ENCODE measurements at regions not wholly inside any gene's neighbourhood (a gene's known extent, or its start where the extent isn't known, plus 50 kb on each side); places are given as distances from the start of the nearest gene placed in this dataset.
"Not testable (repeated sequence)": the region's sequence is repeated elsewhere in the genome, so short reads cannot be mapped to it uniquely, and the experiment has no call there.

GRCh38 chr6:141131616-141132015 lies 1001.1 kb upstream of the GJE1 start:
- DNase-seq, result no peak

DNA sequence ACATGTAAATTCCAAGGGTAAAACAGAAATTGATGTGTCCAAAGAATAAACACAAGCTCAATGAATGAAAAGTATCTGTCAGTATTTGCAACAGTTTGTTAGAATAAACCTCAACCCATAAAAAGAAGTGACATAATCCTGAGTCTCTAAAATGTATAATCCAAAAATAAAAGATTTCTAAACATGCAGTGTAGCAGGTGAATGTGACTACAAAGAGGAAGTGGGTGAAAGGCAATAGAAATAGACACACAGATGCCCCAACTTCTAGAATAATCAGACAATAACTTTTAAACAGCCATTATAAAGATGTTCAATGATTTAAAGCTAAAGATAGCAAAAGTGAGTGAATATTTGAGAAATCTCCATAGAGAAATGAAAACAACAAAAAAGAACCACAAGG lies 1009.2 kb upstream of the GJE1 start:
- DNase-seq, result no peak

- DNase-seq, result no peak
Measured at GRCh38 chr6:141123049-141123448, 1009.7 kb upstream of the GJE1 start.

GRCh38 chr6:141118991-141119390 lies 1013.7 kb upstream of the GJE1 start:
- DNase-seq, result no peak

- no peak for DNase-seq
Measured at GRCh38 chr6:141117874-141118273, 1014.9 kb upstream of the GJE1 start.

DNA sequence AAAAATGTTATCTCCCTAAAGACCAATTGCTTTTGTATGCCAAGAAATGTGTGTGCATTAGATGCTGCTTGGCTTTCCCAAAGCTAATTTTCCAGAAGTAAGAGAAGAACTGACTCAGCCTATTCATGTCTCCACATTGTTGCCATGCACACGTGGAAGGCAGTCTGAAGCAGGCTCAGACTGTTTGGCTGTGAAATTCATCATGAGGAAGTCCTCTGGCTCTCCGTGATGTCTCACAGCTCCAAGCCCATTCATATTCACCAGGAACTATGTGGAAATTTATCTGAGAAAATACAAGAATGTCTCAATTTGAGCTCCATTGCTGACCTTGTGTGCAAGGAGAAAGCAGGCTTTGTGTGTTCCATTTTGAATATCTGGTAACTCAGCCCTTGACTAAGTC lies 1022.2 kb upstream of the GJE1 start:
- DNase-seq, result no peak

DNA sequence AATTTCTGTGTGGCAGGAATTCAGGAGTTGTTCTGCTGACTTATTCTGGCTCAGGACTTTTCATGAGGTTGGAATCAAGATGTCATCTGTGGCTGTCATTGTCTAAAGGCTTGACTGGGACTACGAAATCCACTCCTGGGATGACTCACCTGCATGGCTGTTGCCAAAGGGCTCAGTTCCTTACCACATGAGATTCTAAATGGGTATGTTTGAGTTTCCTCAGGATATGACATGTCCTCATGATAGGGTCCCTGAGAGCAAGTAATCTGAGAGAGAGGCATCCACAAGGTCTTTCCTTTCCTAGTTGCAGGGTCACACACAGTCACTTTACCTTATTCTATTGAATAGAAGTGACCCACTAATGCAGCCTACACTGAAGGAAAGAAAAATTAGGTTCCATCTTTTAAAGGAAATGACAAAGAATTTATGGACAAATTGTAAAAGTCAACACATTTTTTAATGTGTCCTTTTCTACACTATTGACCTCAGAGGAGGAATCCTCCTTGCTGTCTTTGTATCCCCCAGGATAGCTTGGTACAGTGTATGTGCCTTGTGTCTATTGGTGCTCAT lies 1025.0 kb upstream of the GJE1 start:
- DNase-seq, result no peak

DNA sequence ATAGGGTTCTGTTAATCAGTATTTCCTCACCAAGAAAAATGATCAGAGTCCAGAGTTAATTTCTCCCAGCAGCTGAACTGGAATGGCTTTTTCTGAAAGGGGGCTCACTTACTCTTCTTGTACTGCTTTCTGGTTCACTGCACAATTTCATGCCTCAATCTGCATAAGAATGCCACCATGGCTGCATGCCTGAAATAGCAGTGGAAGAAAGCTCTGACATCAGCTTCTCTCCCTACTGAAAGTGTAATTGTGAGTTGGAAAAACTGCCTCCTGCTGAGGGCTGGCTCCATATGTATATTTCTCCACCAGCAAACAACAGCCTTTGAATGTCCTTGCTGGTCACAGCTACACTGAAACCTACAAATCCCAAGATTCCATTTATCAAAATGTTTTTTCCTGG lies 1027.2 kb upstream of the GJE1 start:
- DNase-seq, result no peak

DNA sequence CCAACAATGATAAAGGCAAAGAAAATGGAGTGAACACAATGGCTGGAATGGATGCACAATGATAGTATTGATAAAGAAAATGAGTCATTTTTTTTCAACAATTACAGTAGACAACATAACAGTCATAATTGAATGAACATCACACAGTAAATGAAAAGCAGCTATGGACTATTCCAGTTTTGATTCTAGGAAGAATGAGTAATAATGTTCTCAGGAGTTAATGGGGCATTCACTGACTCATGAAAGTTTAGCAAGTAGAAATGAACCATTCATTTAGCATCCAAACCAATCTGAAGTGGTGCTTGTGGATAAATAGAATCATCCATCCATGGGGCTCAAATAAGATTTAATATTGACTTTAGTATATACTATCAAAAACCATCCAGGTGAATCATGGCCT lies 1029.5 kb upstream of the GJE1 start:
- DNase-seq, result no peak

- DNase-seq, result no peak
Measured at GRCh38 chr6:141097471-141097870, 1035.3 kb upstream of the GJE1 start.

DNA sequence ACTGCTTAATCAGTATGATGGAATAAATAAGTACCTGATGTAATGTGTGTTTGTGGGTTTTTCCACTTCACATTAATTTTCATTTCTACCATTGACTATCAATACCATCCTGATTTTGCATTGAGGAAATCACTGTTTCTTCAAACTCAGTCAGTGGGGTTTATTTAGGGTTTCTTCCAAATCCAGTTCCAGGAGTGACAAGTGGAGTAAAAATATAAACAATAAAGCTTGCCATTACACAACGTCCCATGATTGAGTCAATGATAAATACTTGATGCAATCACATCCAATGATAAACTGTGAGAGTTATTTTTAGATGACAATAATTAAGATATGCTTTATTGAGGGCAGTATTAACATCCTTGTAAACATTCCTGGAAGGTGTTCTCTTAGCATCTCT lies 1037.4 kb upstream of the GJE1 start:
- no peak for DNase-seq

DNA sequence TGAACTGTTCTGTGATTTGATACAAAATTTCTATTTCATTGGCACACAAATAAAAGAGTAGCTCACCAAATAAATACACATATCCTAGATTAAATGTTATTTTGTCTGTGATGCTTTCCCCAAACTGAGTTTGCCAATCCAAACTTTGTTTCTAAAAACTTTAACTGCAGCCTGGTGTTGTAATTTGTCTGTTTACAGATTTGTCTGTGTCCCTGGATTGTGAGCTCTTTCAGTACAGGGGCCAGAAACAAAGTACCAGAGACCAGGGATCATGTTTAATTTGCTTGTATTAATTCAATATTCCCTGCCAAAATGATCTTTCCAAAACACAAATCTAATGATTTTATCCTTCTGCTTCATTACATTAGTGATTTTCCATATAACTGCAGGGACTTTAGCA lies 1044.6 kb upstream of the GJE1 start:
- DNase-seq, result no peak

DNA sequence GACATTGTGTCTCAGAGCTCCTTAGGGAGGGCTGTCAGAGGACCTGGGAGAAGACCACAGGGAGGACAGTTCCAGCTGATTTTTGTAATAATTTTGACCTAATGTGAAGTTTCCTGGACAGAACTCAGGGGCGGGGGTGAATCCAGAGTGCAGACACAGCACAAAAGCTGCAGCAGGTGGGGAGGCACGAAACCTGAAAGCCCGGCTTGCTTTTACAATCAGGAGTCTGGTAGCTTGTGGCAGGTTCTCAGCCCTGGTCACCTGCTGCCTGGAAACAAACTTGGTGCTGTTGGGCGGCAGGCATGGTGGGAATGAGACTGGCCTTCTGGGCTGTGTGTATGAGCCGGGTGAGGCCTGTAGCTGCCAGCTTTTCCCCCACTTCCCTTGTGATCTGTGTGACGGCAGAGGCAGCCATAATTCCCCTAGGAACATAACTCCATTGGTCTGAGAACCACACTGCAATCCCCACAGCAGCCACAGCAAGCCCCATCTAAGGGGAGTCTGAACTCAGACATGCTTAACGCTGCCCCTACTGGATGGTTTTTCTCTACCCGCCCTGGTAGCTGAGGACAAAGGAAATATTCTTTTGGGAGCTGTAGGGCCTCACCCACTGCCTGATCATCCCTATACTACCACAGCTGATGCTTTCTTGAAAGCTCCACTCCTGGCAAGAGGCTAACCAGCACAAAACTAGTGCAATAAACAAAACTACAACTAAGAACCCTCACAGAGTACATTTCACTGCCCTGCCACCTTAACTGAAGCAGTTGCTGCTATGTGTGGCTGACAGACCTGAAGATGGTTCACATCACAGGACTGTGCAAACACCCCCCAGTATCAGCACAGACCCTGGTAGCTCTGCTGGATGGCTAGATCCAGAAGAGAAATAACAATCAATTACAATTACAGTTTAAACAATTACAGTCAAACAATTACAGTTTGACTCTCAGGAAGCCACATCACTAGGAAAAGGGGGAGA lies 1055.1 kb upstream of the GJE1 start:
- no peak for DNase-seq

DNA sequence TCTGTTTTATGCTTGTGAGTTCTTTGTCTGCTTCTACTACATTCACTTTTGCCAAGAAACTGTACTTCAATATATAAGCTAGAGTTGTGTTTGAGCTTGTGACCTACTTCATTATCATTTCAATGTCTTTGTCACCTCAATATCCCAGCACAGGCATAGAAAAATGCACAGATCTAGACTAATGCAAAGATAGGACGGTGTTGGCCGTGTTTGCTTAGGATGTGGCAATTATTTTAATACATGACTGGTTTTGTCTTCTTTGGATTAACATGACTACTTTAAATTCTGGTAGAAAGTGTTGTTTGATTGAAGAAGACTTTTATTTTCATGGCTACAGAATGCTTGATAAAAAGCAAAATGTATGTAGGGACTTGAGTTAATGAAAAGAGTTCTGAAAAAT lies 1075.0 kb upstream of the GJE1 start:
- no peak for DNase-seq

DNA sequence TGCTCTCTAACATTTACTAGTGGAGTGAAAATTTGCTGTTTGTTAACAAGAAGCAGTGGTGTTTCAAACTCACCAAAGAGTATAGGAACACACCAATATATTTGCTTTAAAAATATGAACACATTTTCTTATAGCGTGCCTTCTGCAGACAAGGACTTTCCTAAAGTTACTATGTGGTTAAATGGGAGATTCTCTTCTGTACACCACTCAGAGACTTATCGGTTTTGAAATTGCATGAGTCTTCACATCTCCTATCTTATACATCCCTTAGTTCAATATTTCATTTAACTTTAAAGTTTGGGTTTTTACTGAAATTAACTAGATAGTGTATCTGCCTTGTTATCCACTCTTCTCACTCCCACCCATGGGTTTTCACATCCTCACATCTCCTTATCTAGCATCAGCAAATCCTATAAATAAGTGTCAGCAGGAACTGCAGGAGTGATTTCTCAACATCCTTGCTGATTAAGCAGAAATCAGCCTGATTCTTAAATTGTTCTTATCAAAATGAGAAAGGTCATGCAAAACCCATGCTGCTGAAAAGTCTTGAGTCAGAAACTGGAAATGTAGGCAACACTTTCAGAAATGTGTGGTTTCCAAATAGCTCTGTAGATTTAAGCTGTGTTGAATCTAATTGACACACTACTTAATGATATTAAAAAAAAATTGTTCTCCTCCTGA lies 1075.6 kb upstream of the GJE1 start:
- DNase-seq, result no peak

DNA sequence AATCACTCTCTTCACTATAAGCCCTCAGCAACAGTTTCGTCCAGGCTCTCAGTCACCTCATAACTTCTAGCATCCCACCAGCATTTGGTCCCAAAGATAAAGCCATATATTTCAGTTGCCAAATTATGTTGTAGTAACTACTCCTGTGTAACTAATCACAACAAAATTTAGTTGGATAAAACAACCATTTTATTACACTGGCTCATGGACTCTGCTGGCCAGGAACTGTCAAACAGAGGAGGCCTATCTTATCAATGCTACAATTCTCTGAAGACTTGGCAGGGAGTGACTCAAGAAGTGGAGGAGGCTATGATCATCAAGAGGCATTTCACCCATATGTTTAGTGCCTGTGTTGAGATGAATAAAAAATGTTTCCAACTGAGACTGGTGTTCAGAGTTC lies 1082.3 kb upstream of the GJE1 start:
- no peak for DNase-seq

DNA sequence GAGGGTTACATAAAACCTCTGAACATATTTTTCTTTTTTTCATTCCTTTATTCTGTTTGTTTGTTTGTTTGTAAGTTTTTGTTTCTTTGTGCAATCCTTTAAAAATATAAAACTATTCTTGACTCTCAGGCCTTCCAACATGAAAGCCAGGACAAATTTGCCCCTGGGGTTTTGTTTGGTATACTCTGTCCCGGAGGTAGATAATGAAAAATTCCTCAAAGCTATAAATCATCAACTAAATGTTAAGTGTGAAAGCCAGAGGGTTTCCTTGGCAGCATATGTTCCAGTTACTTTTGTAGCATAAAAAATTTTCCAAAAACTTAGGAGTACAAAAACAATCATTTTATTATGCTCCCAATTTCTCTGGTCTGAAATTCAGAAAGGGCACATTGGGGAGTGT lies 1084.3 kb upstream of the GJE1 start:
- DNase-seq, result no peak

- not testable (repeated sequence) for DNase-seq
Measured at GRCh38 chr6:141046496-141046895, 1086.2 kb upstream of the GJE1 start.

- DNase-seq, result no peak
Measured at GRCh38 chr6:141041596-141042087, 1091.1 kb upstream of the GJE1 start.

- no peak for DNase-seq
Measured at GRCh38 chr6:141035312-141036200, 1097.2 kb upstream of the GJE1 start.

- DNase-seq, result no peak
Measured at GRCh38 chr6:141033101-141033500, 1099.6 kb upstream of the GJE1 start.

DNA sequence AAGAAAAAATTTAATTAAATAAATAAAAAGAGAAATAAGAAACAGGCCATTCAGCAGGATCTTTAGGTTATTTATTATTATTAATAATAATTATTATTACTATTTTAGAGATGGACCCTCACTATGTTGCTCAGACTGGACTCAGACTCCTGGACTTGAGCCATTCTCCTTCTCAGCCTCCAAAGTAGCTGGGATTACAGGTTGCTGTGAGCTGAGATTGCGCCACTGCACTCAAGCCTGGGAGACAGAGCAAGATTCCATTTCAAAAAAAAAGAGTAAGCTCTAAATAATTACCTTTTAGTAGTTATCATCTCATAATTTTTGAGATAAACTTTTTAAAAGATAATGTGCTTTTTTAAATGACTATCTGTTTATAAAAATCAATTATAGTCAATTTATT lies 1102.8 kb upstream of the GJE1 start:
- no peak for DNase-seq

DNA sequence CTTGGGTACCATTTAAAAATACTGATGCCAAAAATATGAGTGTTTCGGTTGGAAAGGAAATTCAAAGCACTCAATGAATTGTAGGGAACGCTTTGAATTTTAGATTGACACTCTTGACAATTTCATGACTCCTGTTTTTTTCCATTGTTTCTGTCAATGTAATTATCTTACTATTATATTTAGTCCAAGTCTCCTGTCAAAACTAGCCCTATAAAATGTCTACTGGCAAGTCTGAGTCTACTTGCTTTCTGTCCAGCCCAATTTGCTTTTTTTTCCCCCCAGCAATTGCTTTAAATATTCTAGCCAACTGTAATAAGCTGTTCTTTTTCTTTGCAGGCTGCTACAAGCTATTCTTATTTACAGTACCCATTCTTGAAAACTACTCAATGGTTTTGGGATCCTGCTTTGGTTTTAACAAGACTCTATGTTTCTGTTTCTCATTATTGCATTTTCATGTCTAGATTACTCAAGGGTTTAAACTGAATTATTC lies 1103.9 kb upstream of the GJE1 start:
- DNase-seq, result no peak

Measured in NCI-H2029 treated with DMSO at 0.1 percent for 48 hours (cell line).